ENCODE measurements at regions not wholly inside any gene's neighbourhood (a gene's known extent, or its start where the extent isn't known, plus 50 kb on each side); places are given as distances from the start of the nearest gene placed in this dataset.

GRCh38 chr18:60870261-60871153, 462.7 kb upstream of the CDH20 start:
- Histone ChIP-seq H3K79me2 (ENCODE audit: insufficient read depth, low read length) (no peaks in the 10 kb centered on the region), H2AFZ (ENCODE audit: low read length) (no peak overlapping the region), H3K9ac (ENCODE audit: low read length) (no peak overlapping the region), H4K20me1 (ENCODE audit: insufficient read depth, low read length) (no peaks in the 10 kb centered on the region), H3K9me3 (ENCODE audit: low read length) (no peaks in the 10 kb centered on the region), H3F3A (ENCODE audit: insufficient read depth, low read length) (no peaks in the 10 kb centered on the region), H3K4me2 (ENCODE audit: low read length) (no peak overlapping the region), H3K4me1 (ENCODE audit: insufficient read depth, low read length, severe bottlenecking) (peaks cover 68% of the 10 kb centered on the region), H3K27me3 (ENCODE audit: insufficient read depth, low read length) (no peaks in the 10 kb centered on the region), H3K36me3 (ENCODE audit: insufficient read depth, low read length) (no peaks in the 10 kb centered on the region), H3K27ac (ENCODE audit: low read depth, low read length, poor library complexity, severe bottlenecking) (peak overlapping the region; percentile 18), H3K9me2 (ENCODE audit: low read depth, low read length) (no peaks in the 10 kb centered on the region), H3K4me3 (ENCODE audit: low read depth, low read length, poor library complexity, severe bottlenecking) (no peak overlapping the region)
- no peak for TF ChIP-seq CTCF (IDR thresholded peaks at IDR 0.05; ENCODE audit: low read length)
- no peak for TF ChIP-seq EZH2 (IDR thresholded peaks at IDR 0.05; ENCODE audit: borderline replicate concordance, low read length)

GRCh38 chr18:60872434-60872833, 460.8 kb upstream of the CDH20 start:
- Histone ChIP-seq H3K79me2 (ENCODE audit: insufficient read depth, low read length) (no peaks in the 10 kb centered on the region), H3F3A (ENCODE audit: insufficient read depth, low read length) (no peaks in the 10 kb centered on the region), H3K27ac (ENCODE audit: low read depth, low read length, poor library complexity, severe bottlenecking) (peak overlapping the region; percentile 22), H3K4me2 (ENCODE audit: low read length) (no peak overlapping the region), H3K4me1 (ENCODE audit: insufficient read depth, low read length, severe bottlenecking) (peaks cover 78% of the 10 kb centered on the region), H3K36me3 (ENCODE audit: insufficient read depth, low read length) (no peaks in the 10 kb centered on the region), H4K20me1 (ENCODE audit: insufficient read depth, low read length) (no peaks in the 10 kb centered on the region), H2AFZ (ENCODE audit: low read length) (peak overlapping the region; percentile 39; the same call in 1 of the 2 replicates), H3K27me3 (ENCODE audit: insufficient read depth, low read length) (no peaks in the 10 kb centered on the region), H3K4me3 (ENCODE audit: low read depth, low read length, poor library complexity, severe bottlenecking) (no peak overlapping the region), H3K9me2 (ENCODE audit: low read depth, low read length) (no peaks in the 10 kb centered on the region), H3K9ac (ENCODE audit: low read length) (no peak overlapping the region), H3K9me3 (ENCODE audit: low read length) (no peaks in the 10 kb centered on the region)
- TF ChIP-seq CTCF (IDR thresholded peaks at IDR 0.05; ENCODE audit: low read length): no peak
- no peak for TF ChIP-seq EZH2 (IDR thresholded peaks at IDR 0.05; ENCODE audit: borderline replicate concordance, low read length)

- H3K9me2 ChIP-seq (ENCODE audit: low read depth, low read length): no peaks in the 10 kb centered on the region
- peak overlapping the region; percentile 2 for H3K27ac ChIP-seq (ENCODE audit: low read depth, low read length, poor library complexity, severe bottlenecking)
- TF ChIP-seq CTCF (IDR thresholded peaks at IDR 0.05; ENCODE audit: low read length): no peak
- no peaks in the 10 kb centered on the region for H3K36me3 ChIP-seq (ENCODE audit: insufficient read depth, low read length)
- H3F3A ChIP-seq (ENCODE audit: insufficient read depth, low read length): no peaks in the 10 kb centered on the region
- H3K9me3 ChIP-seq (ENCODE audit: low read length): no peaks in the 10 kb centered on the region
- no peaks in the 10 kb centered on the region for H4K20me1 ChIP-seq (ENCODE audit: insufficient read depth, low read length)
- no peak overlapping the region for H3K9ac ChIP-seq (ENCODE audit: low read length)
- no peak overlapping the region for H3K4me2 ChIP-seq (ENCODE audit: low read length)
- H3K4me3 ChIP-seq (ENCODE audit: low read depth, low read length, poor library complexity, severe bottlenecking): no peak overlapping the region
- H3K79me2 ChIP-seq (ENCODE audit: insufficient read depth, low read length): no peaks in the 10 kb centered on the region
- H3K4me1 ChIP-seq (ENCODE audit: insufficient read depth, low read length, severe bottlenecking): peaks cover 78% of the 10 kb centered on the region
- H3K27me3 ChIP-seq (ENCODE audit: insufficient read depth, low read length): no peaks in the 10 kb centered on the region
- H2AFZ ChIP-seq (ENCODE audit: low read length): no peak overlapping the region
These were observed 459.5 kb upstream of the CDH20 start for GRCh38 chr18:60873708-60874107.

Data from OCI-LY1 (cell line).